MM.1S (cell line): ENCODE measurements at regions not wholly inside any gene's neighbourhood (a gene's known extent, or its start where the extent isn't known, plus 50 kb on each side); places are given as distances from the start of the nearest gene placed in this dataset.

Source experiments
- DNase-seq: peaks from one replicate; pipeline ENCODE4 v3.0.0-alpha.2; 2015
- H2AFZ ChIP-seq: fragments of 300-600 bp; sonication (generic); 2 replicates; pipeline ENCODE4 v1.6.0; 2016; ENCODE audit warnings: antibody characterized with exemption, low read length
- H3F3A ChIP-seq: fragments of 300-600 bp; sonication (generic); 2 replicates; pipeline ENCODE4 v1.6.1; 2016; ENCODE audit warnings: mild to moderate bottlenecking, antibody characterized with exemption, low read length, moderate library complexity, mixed read lengths; ENCODE audit not compliant: insufficient read depth
- H3K27ac ChIP-seq: fragments of 300-600 bp; sonication (generic); 2 replicates; pipeline ENCODE4 v1.5.1; 2016; ENCODE audit warnings: mild to moderate bottlenecking, low read length
- H3K27me3 ChIP-seq: fragments of 300-600 bp; sonication (generic); replicated peaks from 2 replicates; pipeline ENCODE4 v1.6.0; 2016; ENCODE audit warnings: low read length; ENCODE audit not compliant: insufficient read depth
- H3K36me3 ChIP-seq: fragments of 300-600 bp; sonication (generic); replicated peaks from 2 replicates; pipeline ENCODE4 v1.6.1; 2016; ENCODE audit warnings: mild to moderate bottlenecking, low read length, mixed read lengths; ENCODE audit not compliant: insufficient read depth
- H3K4me1 ChIP-seq: fragments of 300-600 bp; sonication (generic); 2 replicates; pipeline ENCODE4 v1.6.1; 2016; ENCODE audit warnings: low read length, mixed read lengths
- H3K4me2 ChIP-seq: fragments of 300-600 bp; sonication (generic); 2 replicates; pipeline ENCODE4 v1.6.0; 2016; ENCODE audit warnings: low read depth, low read length
- H3K4me3 ChIP-seq: fragments of 300-600 bp; sonication (generic); 2 replicates; pipeline ENCODE4 v1.5.1; 2016; ENCODE audit warnings: low read length, mixed read lengths
- H3K79me2 ChIP-seq: fragments of 300-600 bp; sonication (generic); 2 replicates; pipeline ENCODE4 v1.6.1; 2016; ENCODE audit warnings: mixed run types, low read length, mixed read lengths
- H3K9ac ChIP-seq: fragments of 300-600 bp; sonication (generic); 2 replicates; pipeline ENCODE4 v1.6.1; 2016; ENCODE audit warnings: low read length, mixed read lengths
- H3K9me2 ChIP-seq: fragments of 300-600 bp; sonication (generic); replicated peaks from 2 replicates; pipeline ENCODE4 v1.6.1; 2016; ENCODE audit warnings: mild to moderate bottlenecking, low read length, mixed read lengths; ENCODE audit not compliant: insufficient read depth
- H3K9me3 ChIP-seq: fragments of 300-600 bp; sonication (generic); replicated peaks from 2 replicates; pipeline ENCODE4 v1.6.1; 2016; ENCODE audit warnings: mild to moderate bottlenecking, low read length, mixed read lengths; ENCODE audit not compliant: insufficient read depth
- H4K20me1 ChIP-seq: fragments of 300-600 bp; sonication (generic); 2 replicates; pipeline ENCODE4 v1.6.1; 2016; ENCODE audit warnings: mild to moderate bottlenecking, low read length, moderate library complexity, mixed read lengths; ENCODE audit not compliant: insufficient read depth
- EZH2 ChIP-seq: fragments of 300-600 bp; sonication (generic); optimal IDR thresholded peaks from 2 replicates; pipeline ENCODE3; 2017; ENCODE audit warnings: low read depth, mild to moderate bottlenecking, antibody characterized with exemption, low read length, mixed read lengths
- EZH2phosphoT487 ChIP-seq: fragments of 300-600 bp; sonication (generic); IDR thresholded peaks from 2 replicates; pipeline ENCODE4 v1.6.1; 2018; ENCODE audit warnings: antibody characterized with exemption, low read length
- TF ChIP-seq, protein P1 (sequence below): fragments of 300-600 bp; sonication (generic); IDR thresholded peaks from 2 replicates; pipeline ENCODE4 v1.5.1; 2016; ENCODE audit warnings: antibody characterized with exemption, low read length, mixed read lengths

DNA sequence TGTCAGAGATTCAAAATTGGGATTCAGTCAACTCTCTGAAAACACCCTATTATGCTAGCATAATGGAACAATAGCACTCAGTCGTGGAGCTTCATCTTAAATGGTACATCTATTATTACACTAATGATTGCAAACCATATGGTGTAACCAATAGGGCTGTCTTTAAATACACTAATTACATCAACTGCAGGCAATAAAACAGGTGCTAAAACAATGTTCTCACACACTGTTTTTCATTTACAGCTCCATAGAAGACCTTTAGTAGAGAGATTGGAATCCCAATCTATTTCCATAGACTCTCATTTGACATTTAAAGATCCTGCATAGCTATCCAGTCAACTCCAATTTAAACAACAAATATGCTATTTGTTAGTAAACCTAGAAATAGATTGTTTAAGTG is 1917.4 kb downstream of the OLFM4 start:
- H3K4me1 ChIP-seq: no peaks in the 10 kb centered on the region
- H3K36me3 ChIP-seq: no peaks in the 10 kb centered on the region
- H3K27ac ChIP-seq: no peak overlapping the region
- H3K9ac ChIP-seq: no peak overlapping the region
- no peak for DNase-seq
- no peak overlapping the region for H2AFZ ChIP-seq
- H4K20me1 ChIP-seq: no peaks in the 10 kb centered on the region
- H3K4me2 ChIP-seq: no peak overlapping the region
- H3K9me3 ChIP-seq: no peaks in the 10 kb centered on the region
- H3K79me2 ChIP-seq: no peaks in the 10 kb centered on the region
- no peaks in the 10 kb centered on the region for H3K9me2 ChIP-seq
- TF ChIP-seq EZH2phosphoT487: no peak
- TF ChIP-seq, protein P1, sequence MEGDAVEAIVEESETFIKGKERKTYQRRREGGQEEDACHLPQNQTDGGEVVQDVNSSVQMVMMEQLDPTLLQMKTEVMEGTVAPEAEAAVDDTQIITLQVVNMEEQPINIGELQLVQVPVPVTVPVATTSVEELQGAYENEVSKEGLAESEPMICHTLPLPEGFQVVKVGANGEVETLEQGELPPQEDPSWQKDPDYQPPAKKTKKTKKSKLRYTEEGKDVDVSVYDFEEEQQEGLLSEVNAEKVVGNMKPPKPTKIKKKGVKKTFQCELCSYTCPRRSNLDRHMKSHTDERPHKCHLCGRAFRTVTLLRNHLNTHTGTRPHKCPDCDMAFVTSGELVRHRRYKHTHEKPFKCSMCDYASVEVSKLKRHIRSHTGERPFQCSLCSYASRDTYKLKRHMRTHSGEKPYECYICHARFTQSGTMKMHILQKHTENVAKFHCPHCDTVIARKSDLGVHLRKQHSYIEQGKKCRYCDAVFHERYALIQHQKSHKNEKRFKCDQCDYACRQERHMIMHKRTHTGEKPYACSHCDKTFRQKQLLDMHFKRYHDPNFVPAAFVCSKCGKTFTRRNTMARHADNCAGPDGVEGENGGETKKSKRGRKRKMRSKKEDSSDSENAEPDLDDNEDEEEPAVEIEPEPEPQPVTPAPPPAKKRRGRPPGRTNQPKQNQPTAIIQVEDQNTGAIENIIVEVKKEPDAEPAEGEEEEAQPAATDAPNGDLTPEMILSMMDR: no peak
- no peak for TF ChIP-seq EZH2
- H3F3A ChIP-seq: no peaks in the 10 kb centered on the region
- H3K27me3 ChIP-seq: no peaks in the 10 kb centered on the region
- H3K4me3 ChIP-seq: no peak overlapping the region

DNA sequence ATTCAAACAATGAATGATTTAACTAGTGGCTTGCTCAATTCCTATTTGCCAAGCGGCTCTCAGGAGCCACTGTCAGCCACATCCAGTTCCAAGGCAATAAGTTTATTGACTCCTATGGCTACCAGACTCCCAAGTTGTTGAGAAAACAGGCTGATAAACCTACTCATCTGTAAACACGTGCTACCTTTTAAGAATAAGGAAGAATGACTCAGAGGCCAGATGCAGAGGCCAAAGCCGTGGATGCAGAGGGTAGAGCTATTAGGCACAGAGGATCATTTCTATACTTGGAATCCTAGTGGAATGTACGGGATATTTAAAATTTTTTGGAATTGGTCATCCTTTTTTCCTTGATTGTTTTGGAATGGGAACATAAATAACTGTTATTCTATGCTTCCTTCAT is 1921.1 kb downstream of the OLFM4 start:
- Histone ChIP-seq H3K4me2 (no peak overlapping the region), H3K9ac (no peak overlapping the region), H3K4me1 (no peaks in the 10 kb centered on the region), H3K79me2 (no peaks in the 10 kb centered on the region), H3K36me3 (no peaks in the 10 kb centered on the region), H3K4me3 (no peak overlapping the region), H3K9me3 (no peaks in the 10 kb centered on the region), H2AFZ (no peak overlapping the region), H4K20me1 (no peaks in the 10 kb centered on the region), H3K27ac (no peak overlapping the region), H3F3A (peaks cover 5% of the 10 kb centered on the region; the same call in 1 of the 2 replicates), H3K27me3 (no peaks in the 10 kb centered on the region), H3K9me2 (no peaks in the 10 kb centered on the region)
- TF ChIP-seq, protein P1: no peak
- TF ChIP-seq EZH2phosphoT487 (no peak), EZH2 (no peak)
- DNase-seq: no peak

DNA sequence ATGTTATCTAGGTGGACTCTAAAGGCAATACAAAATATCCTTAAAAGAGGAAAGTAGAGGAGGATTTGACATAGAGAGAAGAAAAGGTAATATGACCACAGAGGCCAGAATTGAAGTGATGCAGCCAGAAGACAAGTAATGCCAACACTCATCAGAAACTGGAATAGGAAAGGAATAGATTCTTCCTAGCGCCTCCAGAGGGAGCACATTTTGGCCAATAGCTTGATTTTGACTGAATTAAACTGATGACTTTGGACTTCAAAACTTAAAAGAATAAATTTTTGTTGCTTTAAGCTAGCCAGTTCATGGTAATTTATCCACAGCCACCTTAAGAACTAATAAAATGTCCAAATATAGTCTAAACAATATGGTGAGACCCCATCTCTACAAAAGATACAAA is 1921.9 kb downstream of the OLFM4 start:
- Histone ChIP-seq H3K9me2 (no peaks in the 10 kb centered on the region), H4K20me1 (no peaks in the 10 kb centered on the region), H3K27me3 (no peaks in the 10 kb centered on the region), H2AFZ (no peak overlapping the region), H3K4me3 (no peak overlapping the region), H3K36me3 (no peaks in the 10 kb centered on the region), H3K4me2 (no peak overlapping the region), H3K9ac (no peak overlapping the region), H3K9me3 (no peaks in the 10 kb centered on the region), H3K79me2 (no peaks in the 10 kb centered on the region), H3F3A (peaks cover 5% of the 10 kb centered on the region; the same call in 1 of the 2 replicates), H3K27ac (no peak overlapping the region), H3K4me1 (no peaks in the 10 kb centered on the region)
- DNase-seq: no peak
- TF ChIP-seq, protein P1: no peak
- TF ChIP-seq EZH2phosphoT487 (no peak), EZH2 (no peak)
